Sciatic nerve (tissue), 2 donors: ENCODE measurements at regions not wholly inside any gene's neighbourhood (a gene's known extent, or its start where the extent isn't known, plus 50 kb on each side); places are given as distances from the start of the nearest gene placed in this dataset.

Experiments used
- ATAC-seq: fragments of 200-7000 bp; cut with Tn5 transposase; one replicate; pipeline ENCODE4 v1.9.1; 2020; ENCODE audit warnings: mild to moderate bottlenecking, moderate library complexity
- DNase-seq: peaks from one replicate; pipeline ENCODE4 v3.0.0-alpha.2; 2020; ENCODE audit warnings: low spot score
- intact Hi-C: fragments of 100-400 bp; cut with DNase I; formaldehyde crosslinking; loops from one replicate; pipeline ENCODE4 v1.14.2; 2022
- donor health status: DM: no; HTN: no; CAD: no.
- donor health status: DM: no; HTN: no; CAD: no.

DNA sequence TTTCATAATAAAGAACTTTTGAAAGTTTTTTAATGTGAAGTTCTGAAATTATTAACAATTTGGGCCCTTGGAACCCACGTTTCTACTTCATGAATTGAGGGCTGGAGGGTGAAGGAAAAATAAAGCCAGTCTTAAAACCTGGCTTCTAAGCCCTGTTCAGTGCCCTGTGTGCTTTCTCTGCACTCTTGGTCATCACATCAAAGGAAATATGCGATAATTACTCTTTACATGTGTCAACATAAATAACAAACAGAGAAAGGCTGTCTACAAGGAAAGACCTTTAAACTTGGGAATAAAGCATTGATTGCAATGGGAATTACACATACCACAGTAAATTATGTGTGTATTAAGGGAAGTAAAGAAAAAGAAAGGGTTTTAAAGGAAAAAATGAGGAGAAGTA lies 150.7 kb upstream of the KLF7 start:
- ATAC-seq = no peak
- intact Hi-C loops = no loop called here
- no peak for DNase-seq

DNA sequence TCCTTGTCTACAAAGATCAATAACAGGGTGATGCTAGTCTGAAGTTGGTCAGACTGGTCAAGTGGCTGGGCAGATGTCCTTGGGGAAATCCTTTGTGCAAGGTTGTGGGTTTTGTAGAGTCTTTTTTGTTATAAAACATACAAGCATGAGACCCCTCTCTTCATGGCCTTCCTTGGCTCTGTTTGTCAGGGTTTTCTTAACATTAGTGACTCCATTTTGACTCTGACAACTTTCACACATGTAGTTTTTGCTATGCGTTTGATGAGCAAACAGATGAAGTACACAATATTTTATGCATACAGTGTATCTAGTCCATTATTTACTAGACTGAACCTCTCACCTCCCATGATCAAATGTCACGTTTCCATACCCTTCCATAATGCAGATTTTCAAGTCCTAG lies 151.2 kb upstream of the KLF7 start:
- intact Hi-C loops = no loop called here
- no peak for DNase-seq
- ATAC-seq = no peak

DNA sequence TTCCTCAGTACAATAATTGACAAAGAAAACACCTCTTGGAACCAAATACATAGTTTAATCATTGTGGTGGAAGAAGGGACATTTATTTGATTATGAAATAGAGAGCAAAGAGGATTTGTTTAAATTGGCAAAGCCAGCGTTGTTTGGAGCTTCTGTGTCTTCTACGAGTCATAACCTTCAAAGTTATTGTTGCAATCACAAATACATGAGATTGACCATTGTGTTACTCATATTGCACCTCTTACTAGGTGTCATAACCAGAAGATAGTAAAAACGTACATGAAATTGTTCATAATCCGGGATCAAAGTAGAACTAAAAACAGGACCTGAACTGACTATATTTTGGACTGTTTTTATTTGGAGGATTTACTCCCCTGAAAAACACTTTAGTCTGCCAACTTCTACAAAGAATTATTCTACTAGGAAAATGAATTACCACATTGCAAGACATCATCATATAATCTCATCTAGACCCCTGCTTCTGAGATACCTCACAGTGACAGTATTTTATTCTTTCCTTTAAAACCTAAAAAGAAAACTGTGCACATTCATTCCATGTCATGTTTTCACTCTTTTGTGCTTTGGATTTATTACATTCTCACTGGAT lies 151.7 kb upstream of the KLF7 start:
- intact Hi-C loops = no loop called here
- ATAC-seq (peak; percentile 79), DNase-seq (no peak)

DNA sequence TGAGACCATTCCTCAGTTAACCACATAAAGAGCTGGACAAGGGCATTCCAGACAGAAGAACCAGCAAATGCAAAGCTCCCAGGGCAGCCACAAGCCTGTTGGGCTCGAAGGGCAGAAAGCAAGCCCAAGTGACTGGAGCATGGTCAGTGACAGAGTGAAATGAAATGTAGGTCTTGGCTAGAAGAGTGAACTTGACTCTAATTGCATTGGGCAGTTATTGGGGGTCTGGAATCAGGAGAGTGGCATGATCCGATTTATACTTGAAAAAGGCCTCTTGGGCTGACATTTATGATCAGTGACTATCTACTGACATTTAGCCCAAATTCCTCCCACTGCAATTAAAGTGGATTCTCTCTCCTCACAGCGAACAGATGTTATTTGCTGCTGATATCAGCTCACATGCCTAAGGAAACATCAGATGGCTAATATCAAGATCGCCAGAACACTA lies 152.5 kb upstream of the KLF7 start:
- ATAC-seq (no peak), DNase-seq (no peak)
- intact Hi-C loops = no loop called here

DNA sequence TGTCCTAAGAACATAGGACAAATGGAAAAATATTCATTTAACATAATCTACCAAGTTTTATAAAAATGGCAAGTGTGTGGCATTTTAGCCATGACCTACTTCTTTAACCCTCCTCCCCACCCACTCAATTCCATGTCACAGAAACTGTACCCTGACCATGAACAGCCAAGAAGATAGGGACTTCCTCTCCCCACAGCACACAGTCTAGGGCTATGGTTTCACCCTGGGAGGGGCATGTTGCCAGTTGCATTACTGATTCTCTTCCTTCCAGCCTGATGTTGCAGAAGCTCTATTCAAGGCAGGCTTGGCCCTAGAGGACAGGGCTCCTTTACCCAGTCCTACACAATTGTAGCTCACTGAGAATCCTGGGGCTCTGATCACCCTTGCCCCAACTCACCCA lies 153.6 kb upstream of the KLF7 start:
- ATAC-seq (no peak), DNase-seq (no peak)
- intact Hi-C loops = no loop called here

DNA sequence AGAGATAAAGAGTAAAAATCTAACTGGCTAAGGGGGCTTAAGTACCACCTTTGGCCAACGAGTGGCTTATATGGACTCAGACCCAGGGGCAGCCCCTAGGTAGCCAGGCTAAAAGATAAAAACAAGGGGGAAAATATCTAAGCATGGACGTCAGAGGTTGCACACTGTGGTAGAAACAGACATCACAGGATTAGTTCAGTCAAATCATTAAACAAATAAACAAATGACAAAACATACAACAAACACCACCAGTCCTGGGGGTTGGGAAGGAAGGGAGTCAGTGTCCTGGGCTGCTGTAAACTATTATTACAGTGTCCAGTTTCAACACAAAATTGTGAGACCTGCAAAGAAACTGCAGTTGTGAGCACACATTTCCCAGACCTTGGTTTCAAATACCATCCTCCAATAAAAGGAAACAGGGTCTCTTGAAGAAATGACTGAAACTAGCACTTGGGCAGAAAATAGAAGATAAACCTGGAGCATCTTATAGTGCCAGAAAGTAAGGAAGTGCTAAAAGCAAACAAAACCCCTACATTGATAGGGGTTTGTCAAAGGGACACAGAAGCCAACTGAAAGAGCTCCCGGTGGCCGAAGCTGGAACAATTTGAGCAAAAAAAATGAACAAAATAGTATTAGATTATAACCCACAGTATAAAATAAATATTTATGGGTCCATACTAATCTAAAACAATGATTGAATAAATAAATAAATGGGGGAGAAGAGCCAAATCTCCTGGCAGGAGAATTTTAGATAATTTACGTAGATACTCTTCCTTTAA lies 154.8 kb upstream of the KLF7 start:
- intact Hi-C loops = no loop called here
- DNase-seq (no peak), ATAC-seq (no peak)

DNA sequence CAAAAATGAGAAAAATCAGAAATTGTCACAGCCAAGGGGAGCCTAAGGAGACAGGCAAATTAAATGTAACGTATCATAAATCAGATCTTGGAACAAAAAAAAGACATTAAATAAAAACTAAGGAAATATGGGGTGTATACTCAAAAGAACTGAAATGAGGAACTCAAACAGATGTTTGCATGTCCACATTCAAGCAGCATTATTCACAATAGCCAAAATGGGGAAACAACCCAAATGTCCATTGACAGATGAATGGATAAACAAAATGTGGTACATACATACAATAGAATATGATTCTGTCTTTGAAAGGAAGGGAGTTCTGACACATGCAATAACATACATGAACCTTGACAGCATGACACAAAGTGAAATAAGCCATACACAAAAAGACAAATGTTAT lies 155.8 kb upstream of the KLF7 start:
- ATAC-seq = no peak

DNA sequence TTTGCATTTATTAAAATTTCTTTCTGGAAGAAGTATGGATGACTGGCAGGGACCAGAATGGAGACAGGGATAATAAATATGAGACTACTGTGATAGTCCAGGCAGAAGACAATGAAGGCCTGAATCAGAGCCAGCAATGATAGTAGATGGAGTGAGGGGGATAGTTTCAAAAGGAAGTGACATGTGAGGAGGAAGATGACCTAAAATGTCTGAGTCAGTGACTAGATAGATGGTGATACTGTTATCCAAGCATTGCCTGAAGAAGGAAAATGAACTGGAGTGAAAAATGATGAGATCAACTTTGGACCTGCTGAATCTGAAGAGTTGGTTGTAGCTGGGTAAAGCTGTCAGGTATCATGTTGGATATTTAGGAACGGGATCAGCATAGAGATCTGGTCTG lies 158.3 kb upstream of the KLF7 start:
- ATAC-seq (no peak), DNase-seq (no peak)
- intact Hi-C loops = no loop called here

More for the DNA sequence above, 155.8 kb upstream of the KLF7 start:
- no peak for DNase-seq
- intact Hi-C loops = no loop called here

DNA sequence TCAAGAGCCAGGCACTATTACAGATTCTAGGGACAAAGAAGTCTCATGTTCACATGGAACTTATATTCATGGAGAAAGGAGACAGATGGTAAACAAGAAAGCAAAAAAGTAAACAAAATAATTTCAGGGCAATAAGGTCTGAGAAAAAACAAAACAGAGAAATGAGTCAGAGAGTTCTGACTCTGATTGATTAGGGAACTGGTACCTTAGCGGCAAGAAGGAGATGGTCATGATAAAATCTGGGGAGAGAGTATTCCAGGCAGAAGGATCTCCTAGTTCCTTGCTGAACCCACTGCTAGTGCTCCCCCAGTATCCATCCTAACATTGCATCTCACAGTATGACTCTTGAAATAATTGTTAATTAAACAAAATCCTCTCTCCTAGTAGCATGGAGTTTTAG lies 161.8 kb upstream of the KLF7 start:
- no peak for ATAC-seq
- DNase-seq = no peak
- intact Hi-C loops = no loop called here

DNA sequence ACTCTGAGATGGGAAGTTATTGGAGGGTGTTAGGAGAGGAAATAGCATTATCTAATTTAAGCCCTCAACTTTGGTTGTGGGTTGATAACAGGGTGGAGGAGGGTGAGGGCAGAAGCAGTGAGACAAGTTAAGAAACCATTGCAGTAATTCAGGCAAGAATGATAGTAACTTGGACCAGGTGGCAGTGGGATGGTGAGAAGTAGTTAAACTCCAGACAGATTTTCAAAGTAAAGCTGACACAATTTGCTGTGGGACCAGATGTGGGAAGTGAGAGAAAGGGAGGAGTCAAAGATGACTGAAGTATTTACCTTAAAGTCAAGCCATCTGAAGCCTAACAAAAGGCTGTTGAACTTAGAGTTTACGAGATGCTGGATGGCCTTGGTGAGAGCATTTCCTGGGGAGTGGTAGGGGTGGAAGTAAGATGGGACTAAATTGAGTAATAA lies 163.2 kb upstream of the KLF7 start:
- no peak for ATAC-seq
- intact Hi-C loops = loop anchor here (2.0 kb wide), 1 partner anchor 74 kb away; no protein-coding TSS in a partner anchor

DNA sequence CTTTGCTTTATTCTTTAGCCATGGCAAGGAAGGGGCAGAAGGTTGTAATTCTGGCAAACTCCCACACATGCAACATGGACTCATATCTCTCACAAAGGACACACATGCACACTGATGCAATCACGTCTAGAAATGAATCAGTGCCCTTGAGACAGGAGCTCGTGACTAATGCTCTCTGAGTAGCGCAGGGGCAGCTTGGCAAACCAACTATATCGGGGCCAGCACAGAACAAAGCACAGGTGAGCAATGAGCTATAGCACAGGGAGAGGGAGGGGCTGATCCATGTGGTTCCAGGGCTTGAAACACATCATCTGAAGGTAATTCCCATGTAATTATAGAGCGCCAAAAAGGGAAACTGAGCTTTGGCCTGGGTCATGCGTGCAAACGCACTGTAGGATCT lies 165.2 kb upstream of the KLF7 start:
- ATAC-seq (peak; percentile 34), DNase-seq (no peak)
- intact Hi-C loops = no loop called here

More for the DNA sequence above, 163.2 kb upstream of the KLF7 start:
- no peak for DNase-seq

DNA sequence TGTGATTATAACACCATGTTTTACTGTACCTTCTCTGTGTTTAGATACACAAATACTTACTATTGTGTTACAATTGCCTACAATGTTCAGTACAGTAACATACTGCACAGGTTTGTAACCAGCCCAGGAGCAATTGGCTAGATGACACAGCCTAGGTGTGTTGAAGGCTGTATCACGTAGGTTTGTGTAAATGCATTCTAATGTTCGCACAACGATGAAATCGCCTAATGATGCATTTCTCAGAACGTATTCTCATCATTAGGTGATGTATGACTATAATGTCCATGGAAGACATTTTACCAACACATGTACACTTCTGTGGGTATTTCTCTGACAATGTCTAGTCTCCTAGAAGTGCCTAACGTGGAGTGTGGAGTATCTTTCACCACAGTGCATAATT lies 165.9 kb upstream of the KLF7 start:
- DNase-seq = no peak
- intact Hi-C loops = no loop called here
- no peak for ATAC-seq

DNA sequence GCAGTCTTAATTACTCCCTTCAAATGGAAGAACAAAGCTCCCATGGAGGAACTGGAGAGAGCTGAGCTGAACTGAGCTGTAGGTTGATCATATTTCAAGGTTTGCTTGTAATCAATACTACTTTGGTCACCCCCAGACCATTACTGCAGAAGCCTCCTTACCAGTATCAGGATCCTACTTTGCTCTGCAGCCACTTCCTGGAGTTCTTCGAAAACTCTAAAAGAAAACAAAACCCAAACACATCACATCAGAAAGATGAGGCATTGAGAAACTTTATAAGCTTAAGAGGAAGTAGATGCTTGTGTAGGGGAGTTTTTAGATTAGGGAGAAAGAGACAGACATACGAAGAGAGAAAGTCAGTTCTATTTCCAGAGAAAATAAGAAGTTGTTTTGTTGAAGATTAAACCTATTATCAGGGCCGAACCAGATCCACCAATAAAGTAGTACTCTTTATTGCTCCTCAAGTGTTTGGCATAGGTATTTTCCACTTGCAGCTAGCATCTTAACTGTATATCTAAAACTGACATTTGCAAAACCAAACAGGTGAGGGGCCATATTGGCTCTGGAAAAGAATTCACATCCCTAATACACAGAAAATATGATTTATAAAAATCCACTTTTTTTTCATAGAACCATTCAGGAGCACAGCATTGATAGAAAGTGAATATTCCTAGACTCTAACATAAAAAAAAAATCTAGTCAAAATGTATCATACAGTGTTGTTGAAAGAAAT lies 166.9 kb upstream of the KLF7 start:
- ATAC-seq = no peak
- no peak for DNase-seq
- intact Hi-C loops = no loop called here

DNA sequence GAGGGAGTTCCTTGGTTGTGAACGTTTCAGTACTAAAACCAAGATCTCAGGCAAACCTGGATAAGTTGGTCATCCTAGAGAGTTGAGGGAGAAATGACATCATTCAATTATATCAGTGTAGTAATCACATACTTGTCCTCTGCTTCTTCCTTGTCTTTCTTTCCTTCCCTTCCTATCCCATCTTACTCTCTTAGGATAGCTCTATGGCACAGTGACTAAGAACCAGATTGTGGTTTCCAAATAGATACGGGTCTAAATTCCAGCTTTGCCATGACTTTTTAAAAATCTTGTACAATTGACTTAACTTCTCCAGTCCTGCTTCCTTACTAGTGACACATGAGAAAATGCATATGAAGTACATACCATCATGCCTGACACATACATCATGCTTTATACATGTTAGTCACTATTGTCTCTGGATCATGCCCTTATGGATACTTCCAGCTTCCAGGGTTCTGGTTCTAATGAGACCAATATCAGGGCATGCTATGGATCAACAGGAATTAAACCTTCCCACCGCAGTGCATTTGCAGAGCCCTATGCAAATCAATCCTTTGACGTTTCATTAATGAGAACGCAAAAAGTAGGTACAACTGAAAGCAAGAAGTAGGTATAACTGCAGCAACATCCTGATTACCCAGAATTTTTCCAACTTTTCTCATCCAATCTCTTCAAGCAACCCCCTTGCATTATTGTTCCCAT lies 168.0 kb upstream of the KLF7 start:
- no peak for ATAC-seq
- no peak for DNase-seq
- intact Hi-C loops = no loop called here

DNA sequence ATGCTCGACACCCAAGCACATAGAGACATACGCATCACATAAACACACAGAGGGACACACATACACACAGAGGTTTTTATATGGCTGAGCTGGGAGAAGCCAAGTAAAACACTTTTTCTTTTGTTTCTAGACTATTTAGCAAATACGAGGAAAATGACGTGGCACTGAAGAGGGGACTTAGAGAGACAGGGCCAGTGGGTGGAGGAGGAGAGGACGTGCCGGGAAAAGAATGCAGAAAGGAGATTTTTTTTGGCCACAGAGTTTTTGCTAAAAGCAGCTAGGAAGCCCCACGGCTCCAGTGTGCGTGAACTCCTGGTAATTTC lies 168.5 kb upstream of the KLF7 start:
- intact Hi-C loops = no loop called here
- no peak for DNase-seq
- ATAC-seq = peak; percentile 43

DNA sequence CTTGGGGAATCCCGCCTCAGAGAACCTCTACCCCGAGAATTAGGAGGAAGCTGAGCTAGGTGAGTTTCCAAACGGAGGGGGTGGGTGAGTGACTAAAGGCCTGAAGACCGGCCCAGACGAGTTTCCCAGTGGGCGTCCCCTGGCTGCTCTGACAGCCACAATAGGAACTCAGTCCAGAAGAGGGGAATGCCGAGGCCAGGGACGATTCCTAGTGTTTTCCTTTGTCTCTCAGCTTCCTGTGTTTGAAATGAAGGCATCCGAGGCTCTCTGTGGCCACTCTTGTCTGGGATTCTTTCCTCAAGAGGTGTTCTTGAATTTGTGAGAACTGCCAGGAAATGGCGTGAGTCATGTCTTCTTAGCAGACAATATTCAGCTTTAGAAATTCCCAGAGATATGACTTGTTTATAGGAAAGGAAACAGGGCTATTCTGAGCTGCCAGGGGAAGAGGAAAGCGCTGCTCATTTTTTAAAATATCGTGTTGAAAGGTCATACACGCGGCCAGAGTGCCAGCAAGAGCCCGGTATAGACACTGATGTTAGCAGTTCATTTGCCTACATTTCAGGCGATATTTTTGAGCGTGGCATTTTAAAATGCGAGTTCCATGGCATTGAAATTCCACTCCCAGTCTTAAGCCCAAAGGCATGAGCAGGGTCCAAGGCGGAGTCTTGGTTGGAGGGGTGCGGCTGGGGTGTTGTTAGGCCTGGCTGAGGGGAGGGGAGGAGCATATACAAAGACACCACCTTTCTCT lies 169.1 kb upstream of the KLF7 start:
- intact Hi-C loops = no loop called here
- ATAC-seq = peak; percentile 90

DNA sequence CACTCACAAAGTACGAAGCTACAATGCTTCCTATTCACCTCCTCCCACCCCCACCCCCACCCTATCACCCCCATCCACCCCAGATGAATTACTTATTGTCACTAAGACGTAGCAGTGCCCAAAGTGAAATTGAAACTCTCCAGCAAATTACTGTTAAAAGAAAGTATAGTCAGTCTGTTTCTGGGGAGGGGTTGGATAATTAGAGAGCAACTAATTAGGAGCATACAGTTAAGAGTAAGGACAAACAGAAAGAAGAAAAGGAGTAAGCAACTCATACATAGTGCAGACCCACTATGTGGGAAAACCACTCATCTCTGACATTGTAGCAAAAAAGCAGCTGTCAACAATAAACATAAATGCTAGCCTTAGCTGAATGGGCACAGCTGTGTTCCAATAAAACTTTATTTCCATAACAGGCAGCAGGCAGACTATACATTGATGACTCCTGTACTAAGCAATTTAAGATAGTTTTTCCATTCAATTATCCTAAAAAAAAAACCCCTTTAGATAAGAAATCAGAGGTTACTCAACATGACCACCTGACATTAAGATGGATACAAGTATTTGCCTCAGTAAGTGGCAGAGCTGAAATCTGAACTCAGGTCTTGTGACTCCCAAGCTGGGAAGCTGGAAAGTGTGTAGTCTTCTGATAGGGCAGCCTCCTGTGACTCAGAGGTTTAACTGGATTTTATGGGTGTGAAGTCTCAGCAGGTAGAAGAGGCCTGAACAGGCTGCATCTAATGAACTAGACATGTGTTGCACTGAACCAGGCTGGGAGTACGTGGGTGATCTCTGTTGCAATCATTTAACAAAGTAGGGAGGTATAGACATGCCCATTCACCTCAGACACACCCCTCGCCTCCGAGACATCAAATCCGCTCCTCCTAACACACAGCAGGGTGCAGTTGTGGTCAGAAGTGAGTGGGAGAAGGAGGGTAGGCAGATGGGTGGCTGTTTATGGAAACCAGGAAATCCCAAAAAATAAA lies 171.8 kb upstream of the KLF7 start:
- ATAC-seq (no peak), DNase-seq (no peak)
- intact Hi-C loops = no loop called here

More for the DNA sequence above, 169.1 kb upstream of the KLF7 start:
- peak; percentile 75 for DNase-seq

DNA sequence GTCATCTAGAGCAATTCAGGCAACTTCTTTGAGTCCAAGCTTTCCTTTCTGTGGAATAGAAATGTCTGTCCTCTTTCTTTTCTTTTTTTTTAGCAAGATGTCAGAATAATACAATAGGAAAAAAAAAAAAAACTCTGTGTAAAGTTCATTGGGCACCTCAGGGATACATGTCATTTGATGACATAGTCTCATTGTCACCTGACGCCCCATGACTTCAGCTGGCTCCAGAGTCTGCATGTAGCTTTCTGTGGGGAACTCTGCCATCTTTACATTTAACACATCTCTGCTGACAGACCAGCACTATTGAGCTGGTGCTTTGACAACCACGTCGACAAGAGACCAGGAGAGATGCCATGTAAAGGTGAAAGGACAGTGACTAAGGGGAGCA lies 172.5 kb upstream of the KLF7 start:
- ATAC-seq = no peak
- intact Hi-C loops = no loop called here
- no peak for DNase-seq
